GM23248 (cell line): ENCODE measurements at regions not wholly inside any gene's neighbourhood (a gene's known extent, or its start where the extent isn't known, plus 50 kb on each side); places are given as distances from the start of the nearest gene placed in this dataset.

ENCODE experiments used
- EZH2 ChIP-seq: fragments of 200-600 bp; sonication (generic); IDR thresholded peaks from 2 replicates; pipeline ENCODE4 v1.6.1; 2018; ENCODE audit warnings: antibody characterized with exemption, mild to moderate bottlenecking; ENCODE audit not compliant: insufficient read depth, poor library complexity, severe bottlenecking
- EZH2phosphoT487 ChIP-seq: fragments of 200-600 bp; sonication (generic); IDR thresholded peaks from 2 replicates; pipeline ENCODE4 v1.6.1; 2018; ENCODE audit warnings: antibody characterized with exemption, moderate library complexity, mild to moderate bottlenecking, low read depth; ENCODE audit not compliant: insufficient read depth

DNA sequence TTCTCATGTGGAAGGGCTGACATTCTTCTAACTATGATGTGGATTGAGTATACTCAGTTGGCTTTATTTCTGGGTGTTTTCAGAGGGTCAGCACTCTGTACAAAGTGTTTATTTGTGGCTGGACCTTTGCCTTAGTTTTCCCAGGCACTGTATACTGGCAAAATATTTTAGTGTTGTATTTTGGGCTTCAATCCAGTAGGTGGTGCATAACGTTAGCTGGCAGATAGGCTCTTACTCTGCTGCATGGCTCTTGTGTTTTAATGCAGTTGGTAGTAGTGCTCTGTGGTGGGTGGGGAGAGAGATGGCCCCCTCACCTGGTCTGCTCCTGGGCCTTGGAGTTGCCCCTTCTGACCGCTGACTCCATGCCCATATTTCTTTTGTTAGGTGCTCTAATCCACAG lies 75.6 kb upstream of the REG3A start:
- TF ChIP-seq EZH2: no peak
- no peak for TF ChIP-seq EZH2phosphoT487
